Tibial nerve (tissue), 4 donors: ENCODE measurements at regions not wholly inside any gene's neighbourhood (a gene's known extent, or its start where the extent isn't known, plus 50 kb on each side); places are given as distances from the start of the nearest gene placed in this dataset.

ENCODE experiments used
- CTCF ChIP-seq, 5 experiments: fragments of 200-600 bp in 3 of 5; fragments of 450-650 bp in 2 of 5; sonication (generic) in 3 of 5; IDR thresholded peaks; one replicate each; pipeline ENCODE4 v1.5.1; 2016 to 2019; ENCODE audit warnings: antibody characterized with exemption in 5 of 5, mild to moderate bottlenecking in 3 of 5, moderate library complexity in 2 of 5
- EP300 ChIP-seq, 2 donors: sonication (generic); formaldehyde crosslinking; IDR thresholded peaks; one replicate each; pipeline ENCODE4 v1.6.1; 2017; ENCODE audit warnings: antibody characterized with exemption in 2 of 2, mild to moderate bottlenecking in 1 of 2
- POLR2A ChIP-seq, 2 donors: fragments of 450-650 bp; IDR thresholded peaks; one replicate each; pipeline ENCODE4 v1.6.1; 2017; ENCODE audit warnings: antibody characterized with exemption in 2 of 2, mild to moderate bottlenecking in 2 of 2, moderate library complexity in 2 of 2

GRCh38 chr1:228937351-228937750 is 202.1 kb downstream of the RHOU start:
- no peak for TF ChIP-seq CTCF (IDR thresholded peaks at IDR 0.05)
- TF ChIP-seq POLR2A (IDR thresholded peaks at IDR 0.05): no peak
- TF ChIP-seq EP300 (IDR thresholded peaks at IDR 0.05): no peak
